ENCODE measurements at regions not wholly inside any gene's neighbourhood (a gene's known extent, or its start where the extent isn't known, plus 50 kb on each side); places are given as distances from the start of the nearest gene placed in this dataset.

DNA sequence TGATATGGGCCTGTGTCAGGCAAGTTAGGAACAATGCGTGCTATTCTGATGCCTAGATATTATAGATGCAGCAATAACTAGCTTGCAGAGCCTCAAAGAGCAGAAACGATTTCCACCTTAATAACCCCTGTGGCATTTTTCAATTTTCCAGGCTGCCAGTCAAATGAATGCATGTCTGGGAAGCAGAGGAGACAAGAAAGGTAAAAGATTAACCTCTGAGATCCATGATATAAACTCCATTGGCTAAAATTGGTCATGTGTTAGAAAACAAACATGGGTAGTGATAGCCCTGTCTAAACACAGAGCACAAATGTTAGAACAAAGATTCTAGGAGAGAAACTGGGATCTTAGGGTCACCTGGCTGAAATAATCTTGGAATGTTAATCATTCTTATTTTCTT lies 811.1 kb downstream of the DIAPH3 start:
- no CpG with 5 or more reads among the region's 2 CpGs for WGBS (ENCODE audit: extremely low coverage, insufficient read length, low lambda C conversion rate)

More for the DNA sequence above, 811.1 kb downstream of the DIAPH3 start:
- TF ChIP-seq, protein P1, sequence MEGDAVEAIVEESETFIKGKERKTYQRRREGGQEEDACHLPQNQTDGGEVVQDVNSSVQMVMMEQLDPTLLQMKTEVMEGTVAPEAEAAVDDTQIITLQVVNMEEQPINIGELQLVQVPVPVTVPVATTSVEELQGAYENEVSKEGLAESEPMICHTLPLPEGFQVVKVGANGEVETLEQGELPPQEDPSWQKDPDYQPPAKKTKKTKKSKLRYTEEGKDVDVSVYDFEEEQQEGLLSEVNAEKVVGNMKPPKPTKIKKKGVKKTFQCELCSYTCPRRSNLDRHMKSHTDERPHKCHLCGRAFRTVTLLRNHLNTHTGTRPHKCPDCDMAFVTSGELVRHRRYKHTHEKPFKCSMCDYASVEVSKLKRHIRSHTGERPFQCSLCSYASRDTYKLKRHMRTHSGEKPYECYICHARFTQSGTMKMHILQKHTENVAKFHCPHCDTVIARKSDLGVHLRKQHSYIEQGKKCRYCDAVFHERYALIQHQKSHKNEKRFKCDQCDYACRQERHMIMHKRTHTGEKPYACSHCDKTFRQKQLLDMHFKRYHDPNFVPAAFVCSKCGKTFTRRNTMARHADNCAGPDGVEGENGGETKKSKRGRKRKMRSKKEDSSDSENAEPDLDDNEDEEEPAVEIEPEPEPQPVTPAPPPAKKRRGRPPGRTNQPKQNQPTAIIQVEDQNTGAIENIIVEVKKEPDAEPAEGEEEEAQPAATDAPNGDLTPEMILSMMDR (conservative IDR thresholded peaks at IDR 0.05), result no peak
- H2AFZ ChIP-seq (ENCODE audit: low read length), result no peak overlapping the region
- H3K23ac ChIP-seq (ENCODE audit: insufficient read length, low read depth, low read length), result no peak overlapping the region
- H2BK120ac ChIP-seq (ENCODE audit: low read depth, low read length, poor library complexity, severe bottlenecking), result no peak overlapping the region
- no peak overlapping the region for H3K18ac ChIP-seq (ENCODE audit: insufficient read length, low read depth, low read length)
- H3T11ph ChIP-seq (ENCODE audit: low read length), result no peak overlapping the region
- no peaks in the 10 kb centered on the region for H3K23me2 ChIP-seq (ENCODE audit: insufficient read length, low read depth, low read length, poor library complexity, severe bottlenecking)
- no peaks in the 10 kb centered on the region for H3K79me2 ChIP-seq (ENCODE audit: insufficient read depth, low read length)
- H2AK5ac ChIP-seq (ENCODE audit: insufficient read length, low read length), result no peak overlapping the region
- no peak for DNase-seq
- 0 out of 7 replicates have a peak overlapping the region, but pooled peaks of 1 of the 3 experiments have one; percentile 63 for H3K27ac Mint-ChIP-seq
- H3K27me3 ChIP-seq (ENCODE audit: insufficient read depth, low read length), result no peaks in the 10 kb centered on the region
- H3K36me3 Mint-ChIP-seq (ENCODE audit: insufficient read depth in 1 of 3, low read depth in 3 of 3), result no peaks in the 10 kb centered on the region
- H2BK15ac ChIP-seq (ENCODE audit: low read depth, low read length), result no peak overlapping the region
- H2BK5ac ChIP-seq (ENCODE audit: insufficient read length, low read length), result no peak overlapping the region
- peaks cover 20 to 22% of the 10 kb centered on the region in 2 experiments for H3K4me1 Mint-ChIP-seq
- H3K56ac ChIP-seq (ENCODE audit: insufficient read length, low read depth, low read length), result no peak overlapping the region
- no peaks in the 10 kb centered on the region for H3K79me1 ChIP-seq (ENCODE audit: insufficient read depth, low read depth, low read length, poor library complexity, severe bottlenecking)
- no peak overlapping the region for H4K8ac ChIP-seq (replicated peaks; ENCODE audit: insufficient read length, low read depth, low read length)
- H4K91ac ChIP-seq (ENCODE audit: insufficient read length, low read depth, low read length), result no peak overlapping the region
- no peak overlapping the region for H3K14ac ChIP-seq (ENCODE audit: insufficient read depth, low read length)
- H4K20me1 ChIP-seq (ENCODE audit: control insufficient read depth, insufficient read depth, insufficient read length), result no peaks in the 10 kb centered on the region
- no peaks in the 10 kb centered on the region for H3K9me3 ChIP-seq (ENCODE audit: control insufficient read depth, low read depth, low read length)
- H3K4me3 Mint-ChIP-seq, result no peak overlapping the region
- H3K27ac ChIP-seq (ENCODE audit: insufficient read length, low read depth, low read length), result no peak overlapping the region
- no peaks in the 10 kb centered on the region for H3K27me3 Mint-ChIP-seq (ENCODE audit: low read depth)
- no peak overlapping the region for H3K4ac ChIP-seq (ENCODE audit: low read depth, low read length)
- H2BK12ac ChIP-seq (ENCODE audit: insufficient read length, low read depth, low read length), result no peak overlapping the region
- no peak overlapping the region for H3K4me2 ChIP-seq (ENCODE audit: insufficient read depth, insufficient read length, low read length)
- no peak overlapping the region for H4K5ac ChIP-seq (ENCODE audit: insufficient read length, low read depth, low read length)
- H3K4me1 ChIP-seq (ENCODE audit: insufficient read depth, low read length), result no peaks in the 10 kb centered on the region
- H2BK20ac ChIP-seq (ENCODE audit: low read depth, low read length, poor library complexity, severe bottlenecking), result no peak overlapping the region
- no peak overlapping the region for H3K9ac ChIP-seq (ENCODE audit: extremely low read depth, insufficient read length, low read length)
- H3K9me3 Mint-ChIP-seq, result no peaks in the 10 kb centered on the region
